SIG-M5 treated with dmso at 0.1 percent for 504 hours (cell line): ENCODE measurements at regions not wholly inside any gene's neighbourhood (a gene's known extent, or its start where the extent isn't known, plus 50 kb on each side); places are given as distances from the start of the nearest gene placed in this dataset.
"Not testable (repeated sequence)": the region's sequence is repeated elsewhere in the genome, so short reads cannot be mapped to it uniquely, and the experiment has no call there.

ENCODE experiments used
- DNase-seq: peaks from one replicate; lab custom pipeline; 2025; ENCODE audit not compliant: unreplicated experiment; lab: John Stamatoyannopoulos, UW

GRCh38 chr14:62468946-62469345 is 576.3 kb downstream of the KCNH5 start:
- DNase-seq: no peak

- DNase-seq: no peak
Observed at GRCh38 chr14:62470935-62471334, 574.3 kb downstream of the KCNH5 start.

- DNase-seq: no peak
Observed at GRCh38 chr14:62491146-62491545, 554.1 kb downstream of the KCNH5 start.

- DNase-seq: no peak
Observed at GRCh38 chr14:62497708-62498107, 547.5 kb downstream of the KCNH5 start.

GRCh38 chr14:62501021-62501750 is 544.1 kb downstream of the KCNH5 start:
- no peak for DNase-seq

GRCh38 chr14:62505045-62505444 is 540.2 kb downstream of the KCNH5 start:
- DNase-seq: no peak

GRCh38 chr14:62521309-62521708 is 523.9 kb downstream of the KCNH5 start:
- not testable (repeated sequence) for DNase-seq

- DNase-seq: no peak
Observed at GRCh38 chr14:62528296-62528695, 517.0 kb downstream of the KCNH5 start.

GRCh38 chr14:62532181-62532580 is 513.1 kb downstream of the KCNH5 start:
- DNase-seq: no peak

- DNase-seq: no peak
Observed at GRCh38 chr14:62546862-62547474, 498.3 kb downstream of the KCNH5 start.

- no peak for DNase-seq
Observed at GRCh38 chr14:62557416-62557815, 487.8 kb downstream of the KCNH5 start.

- no peak for DNase-seq
Observed at GRCh38 chr14:62558451-62558850, 486.8 kb downstream of the KCNH5 start.

GRCh38 chr14:62585247-62585646 is 460.0 kb downstream of the KCNH5 start:
- no peak for DNase-seq

- no peak for DNase-seq
Observed at GRCh38 chr14:62592877-62593276, 452.4 kb downstream of the KCNH5 start.

- DNase-seq: no peak
Observed at GRCh38 chr14:62597143-62597542, 448.1 kb downstream of the KCNH5 start.

GRCh38 chr14:62599616-62600385 is 445.5 kb downstream of the KCNH5 start:
- no peak for DNase-seq

- no peak for DNase-seq
Observed at GRCh38 chr14:62602712-62603111, 442.5 kb downstream of the KCNH5 start.

GRCh38 chr14:62604524-62604923 is 440.7 kb downstream of the KCNH5 start:
- no peak for DNase-seq

GRCh38 chr14:62614122-62614521 is 431.1 kb downstream of the KCNH5 start:
- DNase-seq: no peak

GRCh38 chr14:62616668-62617067 is 428.6 kb downstream of the KCNH5 start:
- no peak for DNase-seq

- DNase-seq: no peak
Observed at GRCh38 chr14:62626416-62626815, 418.8 kb downstream of the KCNH5 start.

- DNase-seq: no peak
Observed at GRCh38 chr14:62629176-62629725, 416.0 kb downstream of the KCNH5 start.
